ENCODE measurements at regions not wholly inside any gene's neighbourhood (a gene's known extent, or its start where the extent isn't known, plus 50 kb on each side); places are given as distances from the start of the nearest gene placed in this dataset.

- H3K79me2 ChIP-seq (ENCODE audit: low read depth): no peaks in the 10 kb centered on the region
- intact Hi-C loops (cut with micrococcal nuclease; ENCODE audit: unreplicated experiment): loop anchor here (10.0 kb wide), 1 partner anchor 148 kb away; no protein-coding TSS in a partner anchor
- no TSS peak for BruUV-seq (replicated peaks)
Observed at GRCh38 chr4:141302924-141303323, 82.2 kb downstream of the ZNF330 start.

GRCh38 chr4:141304346-141304745 is 83.7 kb downstream of the ZNF330 start:
- POLR2A ChIA-PET (ENCODE audit: unreplicated experiment): no interaction called here

More at GRCh38 chr4:141302924-141303323, 82.2 kb downstream of the ZNF330 start:
- Histone ChIP-seq H3K4me3 (no peak overlapping the region), H3K9me2 (ENCODE audit: insufficient read depth) (no peaks in the 10 kb centered on the region), H3F3A (ENCODE audit: insufficient read depth, low read depth) (no peaks in the 10 kb centered on the region), H3K4me2 (no peak overlapping the region), H2AFZ (no peak overlapping the region), H4K20me1 (ENCODE audit: insufficient read depth) (no peaks in the 10 kb centered on the region), H3K27ac (no peak overlapping the region), H3K27me3 (ENCODE audit: insufficient read depth, low read depth) (no peaks in the 10 kb centered on the region), H3K9me3 (ENCODE audit: insufficient read depth, low read depth) (no peaks in the 10 kb centered on the region), H3K36me3 (ENCODE audit: low read depth) (no peaks in the 10 kb centered on the region), H3K4me1 (replicated peaks; ENCODE audit: insufficient read depth) (no peaks in the 10 kb centered on the region)
- DNase-seq: no peak
- ChIA-PET POLR2A (ENCODE audit: unreplicated experiment) (interaction anchor here (0.6 kb wide), 1 partner anchor 995 kb away, joined by 3 read pairs; no protein-coding TSS in a partner anchor), CTCF (no interaction called here)
- TF ChIP-seq CTCF (conservative IDR thresholded peaks at IDR 0.05) (no peak), EZH2 (IDR thresholded peaks at IDR 0.05; ENCODE audit: low read depth) (no peak)

GRCh38 chr4:141306331-141306730 is 85.6 kb downstream of the ZNF330 start:
- no peaks in the 10 kb centered on the region for H4K20me1 ChIP-seq (ENCODE audit: insufficient read depth)
- no peaks in the 10 kb centered on the region for H3K4me1 ChIP-seq (replicated peaks; ENCODE audit: insufficient read depth)
- no peaks in the 10 kb centered on the region for H3F3A ChIP-seq (ENCODE audit: insufficient read depth, low read depth)
- no peak for TF ChIP-seq EZH2 (IDR thresholded peaks at IDR 0.05; ENCODE audit: low read depth)
- TF ChIP-seq CTCF (conservative IDR thresholded peaks at IDR 0.05): no peak
- H2AFZ ChIP-seq: no peak overlapping the region
- H3K9me3 ChIP-seq (ENCODE audit: insufficient read depth, low read depth): no peaks in the 10 kb centered on the region
- H3K9me2 ChIP-seq (ENCODE audit: insufficient read depth): no peaks in the 10 kb centered on the region
- no peaks in the 10 kb centered on the region for H3K36me3 ChIP-seq (ENCODE audit: low read depth)
- no peaks in the 10 kb centered on the region for H3K27me3 ChIP-seq (ENCODE audit: insufficient read depth, low read depth)
- no peak overlapping the region for H3K27ac ChIP-seq
- intact Hi-C loops (cut with micrococcal nuclease; ENCODE audit: unreplicated experiment): loop anchor here (10.0 kb wide), 1 partner anchor 152 kb away; no protein-coding TSS in a partner anchor
- DNase-seq: no peak
- CTCF ChIA-PET: interaction anchor here (1.5 kb wide), 1 partner anchor 41 kb away, joined by 3 read pairs; no protein-coding TSS in a partner anchor
- H3K4me3 ChIP-seq: no peak overlapping the region
- no peaks in the 10 kb centered on the region for H3K79me2 ChIP-seq (ENCODE audit: low read depth)
- no peak overlapping the region for H3K4me2 ChIP-seq
- no TSS peak for BruUV-seq (replicated peaks)
- POLR2A ChIA-PET (ENCODE audit: unreplicated experiment): no interaction called here

More at GRCh38 chr4:141304346-141304745, 83.7 kb downstream of the ZNF330 start:
- no peaks in the 10 kb centered on the region for H3K79me2 ChIP-seq (ENCODE audit: low read depth)
- no peaks in the 10 kb centered on the region for H3K4me1 ChIP-seq (replicated peaks; ENCODE audit: insufficient read depth)
- CTCF ChIA-PET: no interaction called here
- no peaks in the 10 kb centered on the region for H3K9me2 ChIP-seq (ENCODE audit: insufficient read depth)
- no peak for DNase-seq
- H3K9me3 ChIP-seq (ENCODE audit: insufficient read depth, low read depth): no peaks in the 10 kb centered on the region
- no TSS peak for BruUV-seq (replicated peaks)
- no peaks in the 10 kb centered on the region for H3F3A ChIP-seq (ENCODE audit: insufficient read depth, low read depth)
- no peaks in the 10 kb centered on the region for H4K20me1 ChIP-seq (ENCODE audit: insufficient read depth)
- TF ChIP-seq CTCF (conservative IDR thresholded peaks at IDR 0.05) (no peak), EZH2 (IDR thresholded peaks at IDR 0.05; ENCODE audit: low read depth) (no peak)
- intact Hi-C loops (cut with micrococcal nuclease; ENCODE audit: unreplicated experiment): loop anchor here (10.0 kb wide), 1 partner anchor 150 kb away; no protein-coding TSS in a partner anchor
- H3K4me2 ChIP-seq: no peak overlapping the region
- H3K36me3 ChIP-seq (ENCODE audit: low read depth): no peaks in the 10 kb centered on the region
- H2AFZ ChIP-seq: no peak overlapping the region
- no peak overlapping the region for H3K4me3 ChIP-seq
- no peak overlapping the region for H3K27ac ChIP-seq
- H3K27me3 ChIP-seq (ENCODE audit: insufficient read depth, low read depth): no peaks in the 10 kb centered on the region
